B cell (primary cell): ENCODE measurements at regions not wholly inside any gene's neighbourhood (a gene's known extent, or its start where the extent isn't known, plus 50 kb on each side); places are given as distances from the start of the nearest gene placed in this dataset.

Source experiments
- ATAC-seq: fragments of 200-7000 bp; cut with Tn5 transposase; one replicate; pipeline ENCODE4 v1.10.0; 2021; ENCODE audit warnings: low read depth, mild to moderate bottlenecking, moderate number of reproducible peaks, moderate library complexity
- CTCF ChIA-PET: fragments of 350-600 bp; sonication (Branson Sonifier 250); formaldehyde crosslinking; loops from one replicate; lab custom pipeline; 2021; ENCODE audit warnings: antibody characterized with exemption, inconsistent platforms; lab: Charles Lee
- POLR2A ChIA-PET: fragments of 350-600 bp; sonication (Branson Sonifier 250); formaldehyde crosslinking; loops from one replicate; lab custom pipeline; 2021; ENCODE audit warnings: antibody characterized with exemption; lab: Charles Lee
- DNase-seq: peaks from one replicate; pipeline ENCODE4 v3.0.0; 2013
- H2AFZ ChIP-seq: 2 replicates; pipeline ENCODE4 v1.6.1; 2012; ENCODE audit warnings: mild to moderate bottlenecking, low read depth, low read length; ENCODE audit not compliant: insufficient read depth, poor library complexity, severe bottlenecking
- H3K27ac ChIP-seq, 2 donors: 1 replicate in 1 of 2; 2 replicates in 1 of 2; pipeline ENCODE4 v1.5.1; 2012 to 2013; ENCODE audit warnings: low read length in 2 of 2, mild to moderate bottlenecking in 2 of 2, moderate library complexity in 1 of 2
- H3K27me3 ChIP-seq, 4 experiments: fragments of 200-600 bp in 1 of 4; sonication (generic) in 1 of 4; replicated peaks in 1 of 4; 1 replicate in 2 of 4; 2 replicates in 2 of 4; pipeline versions ENCODE4 v1.6.1 to v1.7.0; 2013 to 2016; ENCODE audit warnings: low read length in 3 of 4, mild to moderate bottlenecking in 2 of 4, mixed read lengths in 1 of 4, moderate library complexity in 1 of 4; ENCODE audit not compliant: insufficient read depth in 4 of 4, control insufficient read depth in 3 of 4; ENCODE audit errors: control extremely low read depth in 1 of 4
- H3K36me3 ChIP-seq, 2 experiments: replicated peaks in 1 of 2; 1 replicate in 1 of 2; 2 replicates in 1 of 2; pipeline versions ENCODE4 v1.6.1 to v1.7.1; 2013; ENCODE audit warnings: low read length in 1 of 2; ENCODE audit not compliant: insufficient read depth in 2 of 2, control insufficient read depth in 1 of 2; ENCODE audit errors: control extremely low read depth in 1 of 2, extremely low read depth in 1 of 2
- H3K4me1 ChIP-seq, 2 donors: fragments of 200-600 bp in 1 of 2; sonication (generic) in 1 of 2; 1 replicate in 1 of 2; 2 replicates in 1 of 2; pipeline versions ENCODE4 v1.5.1 to v1.6.1; 2013 to 2017; ENCODE audit warnings: low read length in 2 of 2; ENCODE audit not compliant: control insufficient read depth in 2 of 2, insufficient read depth in 2 of 2
- H3K4me2 ChIP-seq: replicated peaks from 2 replicates; pipeline ENCODE3; 2012; ENCODE audit warnings: mild to moderate bottlenecking, low read depth, low read length; ENCODE audit not compliant: poor library complexity, severe bottlenecking
- H3K4me3 ChIP-seq, 5 experiments: fragments of 200-600 bp in 1 of 5; sonication (generic) in 1 of 5; 1 replicate in 3 of 5; 2 replicates in 2 of 5; pipeline versions ENCODE4 v1.5.1 to v1.7.0; 2011 to 2016; ENCODE audit warnings: low read length in 4 of 5, mild to moderate bottlenecking in 4 of 5, low read depth in 2 of 5, control low read depth in 1 of 5, moderate library complexity in 1 of 5; ENCODE audit not compliant: insufficient read depth in 1 of 5; ENCODE audit errors: control extremely low read depth in 1 of 5, extremely low read depth in 1 of 5
- H3K79me2 ChIP-seq: fragments of 200-600 bp; sonication (generic); one replicate; pipeline ENCODE4 v1.6.0; 2016; ENCODE audit warnings: low read length; ENCODE audit not compliant: control insufficient read depth, insufficient read depth
- H3K9ac ChIP-seq: fragments of 200-600 bp; sonication (generic); 2 replicates; pipeline ENCODE4 v1.6.1; 2017; ENCODE audit warnings: mild to moderate bottlenecking, low read length, moderate library complexity
- H3K9me3 ChIP-seq, 3 donors: one replicate each; pipeline versions ENCODE4 v1.6.1 to v1.7.1; 2013; ENCODE audit warnings: low read length in 2 of 3; ENCODE audit not compliant: control insufficient read depth in 2 of 3, insufficient read depth in 1 of 3; ENCODE audit errors: control extremely low read depth in 1 of 3
- H4K20me1 ChIP-seq: 2 replicates; pipeline ENCODE4 v1.6.0; 2012; ENCODE audit warnings: mild to moderate bottlenecking, low read length; ENCODE audit not compliant: insufficient read depth, control insufficient read depth, poor library complexity, severe bottlenecking
- H3K27ac Mint-ChIP-seq: one replicate; pipeline ENCODE4 v1.8.0; 2021; ENCODE audit warnings: mixed read lengths
- H3K27me3 Mint-ChIP-seq: one replicate; pipeline ENCODE4 v1.8.0; 2021; ENCODE audit warnings: mixed read lengths
- H3K4me1 Mint-ChIP-seq: one replicate; pipeline ENCODE4 v1.8.0; 2021; ENCODE audit warnings: mixed read lengths
- H3K4me3 Mint-ChIP-seq: one replicate; pipeline ENCODE4 v1.8.0; 2021; ENCODE audit warnings: mixed read lengths
- H3K9me3 Mint-ChIP-seq: one replicate; pipeline ENCODE4 v1.8.0; 2022; ENCODE audit warnings: mixed read lengths; ENCODE audit not compliant: insufficient read depth
- EZH2 ChIP-seq: IDR thresholded peaks from 2 replicates; pipeline ENCODE4 v1.6.1; 2012; ENCODE audit warnings: borderline replicate concordance, low read depth, mild to moderate bottlenecking, moderate library complexity, low read length; ENCODE audit not compliant: insufficient read depth, poor library complexity, severe bottlenecking
- WGBS: methylation state at CpG from one replicate; pipeline ENCODE4 v1.1.5; 2013; ENCODE audit warnings: missing lambda C conversion rate; ENCODE audit not compliant: insufficient coverage; 5-methylcytosine and 5-hydroxymethylcytosine counted together
- intact Hi-C: fragments of 100-400 bp; cut with micrococcal nuclease; formaldehyde crosslinking; loops from one replicate; pipeline ENCODE4 v1.10.0; 2022
- TF ChIP-seq, protein P1 (sequence below): fragments of 200-600 bp; IDR thresholded peaks from one replicate; pipeline ENCODE4 v1.8.0; 2022; ENCODE audit warnings: antibody characterized with exemption, mild to moderate bottlenecking

DNA sequence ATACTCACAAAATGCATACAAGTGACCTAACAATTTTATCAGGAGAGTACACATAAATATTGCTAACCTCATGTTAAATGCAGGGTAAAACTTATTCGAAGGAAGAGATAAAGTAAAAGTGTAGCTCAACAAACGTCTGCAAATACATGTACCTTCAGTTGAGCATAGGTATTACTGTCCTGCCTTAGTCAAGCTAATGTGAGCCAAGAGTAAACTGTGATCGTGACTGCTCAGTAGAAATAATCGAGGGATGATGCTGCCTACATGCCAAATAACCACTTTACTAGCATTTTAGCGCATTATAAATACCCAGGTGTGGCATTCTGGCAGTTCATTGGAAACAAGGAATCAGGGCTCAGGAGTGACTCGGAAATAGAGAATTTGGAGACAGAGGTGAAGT is 779.5 kb downstream of the SOCS6 start:
- Mint-ChIP-seq H3K4me1 (no peaks in the 10 kb centered on the region), H3K27me3 (no peaks in the 10 kb centered on the region), H3K9me3 (no peaks in the 10 kb centered on the region), H3K4me3 (no peak overlapping the region), H3K27ac (no peak overlapping the region)
- WGBS: no CpG with 5 or more reads among the region's 6 CpGs
- POLR2A ChIA-PET: no interaction called here
- no peaks in the 10 kb centered on the region for H3K79me2 ChIP-seq
- no peaks in the 10 kb centered on the region for H3K27me3 ChIP-seq
- H3K4me3 ChIP-seq: no peak overlapping the region
- H3K4me1 ChIP-seq: no peaks in the 10 kb centered on the region
- no peaks in the 10 kb centered on the region for H3K9me3 ChIP-seq
- H4K20me1 ChIP-seq: no peaks in the 10 kb centered on the region
- CTCF ChIA-PET: no interaction called here
- H3K27ac ChIP-seq: no peak overlapping the region
- ATAC-seq: no peak
- H3K4me2 ChIP-seq: no peak overlapping the region
- no peak overlapping the region for H2AFZ ChIP-seq
- intact Hi-C loops: no loop called here
- H3K9ac ChIP-seq: no peak overlapping the region
- TF ChIP-seq, protein P1, sequence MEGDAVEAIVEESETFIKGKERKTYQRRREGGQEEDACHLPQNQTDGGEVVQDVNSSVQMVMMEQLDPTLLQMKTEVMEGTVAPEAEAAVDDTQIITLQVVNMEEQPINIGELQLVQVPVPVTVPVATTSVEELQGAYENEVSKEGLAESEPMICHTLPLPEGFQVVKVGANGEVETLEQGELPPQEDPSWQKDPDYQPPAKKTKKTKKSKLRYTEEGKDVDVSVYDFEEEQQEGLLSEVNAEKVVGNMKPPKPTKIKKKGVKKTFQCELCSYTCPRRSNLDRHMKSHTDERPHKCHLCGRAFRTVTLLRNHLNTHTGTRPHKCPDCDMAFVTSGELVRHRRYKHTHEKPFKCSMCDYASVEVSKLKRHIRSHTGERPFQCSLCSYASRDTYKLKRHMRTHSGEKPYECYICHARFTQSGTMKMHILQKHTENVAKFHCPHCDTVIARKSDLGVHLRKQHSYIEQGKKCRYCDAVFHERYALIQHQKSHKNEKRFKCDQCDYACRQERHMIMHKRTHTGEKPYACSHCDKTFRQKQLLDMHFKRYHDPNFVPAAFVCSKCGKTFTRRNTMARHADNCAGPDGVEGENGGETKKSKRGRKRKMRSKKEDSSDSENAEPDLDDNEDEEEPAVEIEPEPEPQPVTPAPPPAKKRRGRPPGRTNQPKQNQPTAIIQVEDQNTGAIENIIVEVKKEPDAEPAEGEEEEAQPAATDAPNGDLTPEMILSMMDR: no peak
- no peak for TF ChIP-seq EZH2
- no peaks in the 10 kb centered on the region for H3K36me3 ChIP-seq
- no peak for DNase-seq

DNA sequence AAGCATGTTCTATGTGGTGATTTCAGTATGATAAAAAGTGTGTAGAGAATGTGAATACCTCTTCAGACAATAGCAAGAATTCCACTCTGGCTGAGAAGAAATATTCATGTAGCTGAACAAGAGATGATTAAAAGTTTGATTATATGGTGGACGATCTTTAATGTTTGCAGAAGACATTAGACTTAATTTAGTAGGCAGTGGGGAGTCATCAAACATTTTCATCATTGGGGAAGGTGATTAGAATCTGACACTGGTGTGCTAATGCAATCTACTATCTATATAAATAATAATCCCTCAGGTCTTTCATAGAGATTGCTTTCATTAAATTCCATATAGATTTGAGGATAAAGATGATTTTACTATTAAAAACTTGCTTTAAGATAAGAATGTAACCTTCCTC is 761.0 kb downstream of the SOCS6 start:
- no peak for DNase-seq
- Histone ChIP-seq H3K79me2 (no peaks in the 10 kb centered on the region), H2AFZ (no peak overlapping the region), H3K36me3 (no peaks in the 10 kb centered on the region), H3K27me3 (no peaks in the 10 kb centered on the region), H3K4me1 (no peaks in the 10 kb centered on the region), H3K27ac (no peak overlapping the region), H3K9ac (no peak overlapping the region), H4K20me1 (no peaks in the 10 kb centered on the region), H3K4me3 (no peak overlapping the region), H3K4me2 (no peak overlapping the region), H3K9me3 (no peaks in the 10 kb centered on the region)
- H3K27ac Mint-ChIP-seq: no peak overlapping the region
- WGBS: no CpG with 5 or more reads among the region's 1 CpG
- no peaks in the 10 kb centered on the region for H3K27me3 Mint-ChIP-seq
- no peaks in the 10 kb centered on the region for H3K4me1 Mint-ChIP-seq
- ChIA-PET POLR2A (no interaction called here), CTCF (no interaction called here)
- H3K9me3 Mint-ChIP-seq: no peaks in the 10 kb centered on the region
- no peak overlapping the region for H3K4me3 Mint-ChIP-seq
- intact Hi-C loops: no loop called here
- no peak for ATAC-seq
- TF ChIP-seq, protein P1: no peak
- no peak for TF ChIP-seq EZH2
